ENCODE measurements at regions not wholly inside any gene's neighbourhood (a gene's known extent, or its start where the extent isn't known, plus 50 kb on each side); places are given as distances from the start of the nearest gene placed in this dataset.

DNA sequence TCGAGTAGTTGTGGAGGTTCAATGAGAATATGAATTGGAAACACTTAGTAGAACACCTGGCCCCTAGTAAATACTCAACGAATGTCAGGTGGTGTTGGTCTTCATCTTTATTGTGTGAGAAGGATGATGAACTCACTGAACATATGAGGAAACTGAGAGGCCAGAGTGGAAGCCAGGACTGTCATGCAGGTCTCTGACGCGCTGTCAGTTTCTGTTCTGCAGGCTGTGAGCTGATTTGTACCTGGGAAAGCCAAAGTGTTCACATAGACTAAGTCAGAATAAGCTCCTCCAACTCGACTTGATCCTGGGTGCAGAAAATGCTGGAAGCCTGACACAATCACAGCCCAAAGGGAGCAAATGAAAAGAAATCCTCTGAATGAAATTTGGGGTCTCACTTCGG lies 222.2 kb downstream of the LY86 start:
- Histone ChIP-seq H2AK5ac (ENCODE audit: insufficient read length, low read length) (no peak overlapping the region), H3K4ac (ENCODE audit: low read depth, low read length) (no peak overlapping the region), H4K20me1 (ENCODE audit: control insufficient read depth, insufficient read depth, insufficient read length) (no peaks in the 10 kb centered on the region), H3K27me3 (ENCODE audit: insufficient read depth, low read length) (no peaks in the 10 kb centered on the region), H3K9me3 (ENCODE audit: control insufficient read depth, low read depth, low read length) (no peaks in the 10 kb centered on the region), H3K23ac (ENCODE audit: insufficient read length, low read depth, low read length) (no peak overlapping the region), H2BK15ac (ENCODE audit: low read depth, low read length) (no peak overlapping the region), H3K4me2 (ENCODE audit: insufficient read depth, insufficient read length, low read length) (no peak overlapping the region), H3K4me1 (ENCODE audit: insufficient read depth, low read length) (peaks cover 11% of the 10 kb centered on the region), H3K14ac (ENCODE audit: insufficient read depth, low read length) (no peak overlapping the region), H2BK5ac (ENCODE audit: insufficient read length, low read length) (no peak overlapping the region), H4K5ac (ENCODE audit: insufficient read length, low read depth, low read length) (no peak overlapping the region), H3K18ac (ENCODE audit: insufficient read length, low read depth, low read length) (peak overlapping the region; percentile 34), H2BK20ac (ENCODE audit: low read depth, low read length, poor library complexity, severe bottlenecking) (no peak overlapping the region), H4K8ac (replicated peaks; ENCODE audit: insufficient read length, low read depth, low read length) (no peak overlapping the region), H3T11ph (ENCODE audit: low read length) (no peak overlapping the region), H2BK120ac (ENCODE audit: low read depth, low read length, poor library complexity, severe bottlenecking) (no peak overlapping the region), H3K79me2 (ENCODE audit: insufficient read depth, low read length) (no peaks in the 10 kb centered on the region), H2AFZ (ENCODE audit: low read length) (no peak overlapping the region), H3K27ac (ENCODE audit: insufficient read length, low read depth, low read length) (no peak overlapping the region), H3K23me2 (ENCODE audit: insufficient read length, low read depth, low read length, poor library complexity, severe bottlenecking) (no peaks in the 10 kb centered on the region), H2BK12ac (ENCODE audit: insufficient read length, low read depth, low read length) (no peak overlapping the region), H3K56ac (ENCODE audit: insufficient read length, low read depth, low read length) (no peak overlapping the region), H3K79me1 (ENCODE audit: insufficient read depth, low read depth, low read length, poor library complexity, severe bottlenecking) (no peaks in the 10 kb centered on the region), H3K9ac (ENCODE audit: extremely low read depth, insufficient read length, low read length) (no peak overlapping the region), H4K91ac (ENCODE audit: insufficient read length, low read depth, low read length) (no peak overlapping the region)
- Mint-ChIP-seq H3K27me3 (ENCODE audit: low read depth) (peaks cover 5% of the 10 kb centered on the region), H3K27ac (peak overlapping the region in 1 of 3 experiments; percentile 80; a peak in 2 of 7 replicates), H3K9me3 (no peaks in the 10 kb centered on the region), H3K4me1 (peaks cover 33 to 34% of the 10 kb centered on the region in 2 experiments), H3K36me3 (ENCODE audit: insufficient read depth in 1 of 3, low read depth in 3 of 3) (no peaks in the 10 kb centered on the region; a peak in 1 of 7 replicates), H3K4me3 (no peak overlapping the region)
- TF ChIP-seq, protein P1, sequence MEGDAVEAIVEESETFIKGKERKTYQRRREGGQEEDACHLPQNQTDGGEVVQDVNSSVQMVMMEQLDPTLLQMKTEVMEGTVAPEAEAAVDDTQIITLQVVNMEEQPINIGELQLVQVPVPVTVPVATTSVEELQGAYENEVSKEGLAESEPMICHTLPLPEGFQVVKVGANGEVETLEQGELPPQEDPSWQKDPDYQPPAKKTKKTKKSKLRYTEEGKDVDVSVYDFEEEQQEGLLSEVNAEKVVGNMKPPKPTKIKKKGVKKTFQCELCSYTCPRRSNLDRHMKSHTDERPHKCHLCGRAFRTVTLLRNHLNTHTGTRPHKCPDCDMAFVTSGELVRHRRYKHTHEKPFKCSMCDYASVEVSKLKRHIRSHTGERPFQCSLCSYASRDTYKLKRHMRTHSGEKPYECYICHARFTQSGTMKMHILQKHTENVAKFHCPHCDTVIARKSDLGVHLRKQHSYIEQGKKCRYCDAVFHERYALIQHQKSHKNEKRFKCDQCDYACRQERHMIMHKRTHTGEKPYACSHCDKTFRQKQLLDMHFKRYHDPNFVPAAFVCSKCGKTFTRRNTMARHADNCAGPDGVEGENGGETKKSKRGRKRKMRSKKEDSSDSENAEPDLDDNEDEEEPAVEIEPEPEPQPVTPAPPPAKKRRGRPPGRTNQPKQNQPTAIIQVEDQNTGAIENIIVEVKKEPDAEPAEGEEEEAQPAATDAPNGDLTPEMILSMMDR (conservative IDR thresholded peaks at IDR 0.05) = no peak
- DNase-seq = no peak
- no CpG with 5 or more reads among the region's 6 CpGs for WGBS (ENCODE audit: extremely low coverage, insufficient read length, low lambda C conversion rate)
